ENCODE measurements at regions not wholly inside any gene's neighbourhood (a gene's known extent, or its start where the extent isn't known, plus 50 kb on each side); places are given as distances from the start of the nearest gene placed in this dataset.
"Not testable (repeated sequence)": the region's sequence is repeated elsewhere in the genome, so short reads cannot be mapped to it uniquely, and the experiment has no call there.

DNA sequence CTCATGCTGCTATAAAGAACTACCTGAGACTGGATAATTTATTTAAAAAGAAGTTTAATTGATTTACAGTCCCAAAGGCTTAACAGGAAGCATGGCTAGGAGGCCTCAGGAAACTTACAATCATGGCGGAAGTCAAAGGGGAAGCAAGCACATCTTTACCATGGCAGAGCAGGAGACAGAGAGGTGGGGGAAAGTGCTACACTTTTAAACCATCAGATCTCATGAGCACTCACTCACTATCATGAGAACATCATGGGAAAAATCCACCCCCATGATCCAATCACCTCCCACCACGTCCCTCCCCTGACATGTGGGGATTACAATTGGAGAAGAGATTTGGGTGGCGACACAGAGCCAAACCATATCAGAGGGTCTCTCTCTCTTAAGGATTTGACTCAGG, 108.6 kb upstream of the PODXL start:
- intact Hi-C loops (cut with micrococcal nuclease; ENCODE audit: unreplicated experiment), result no loop called here
- ChIA-PET POLR2A (ENCODE audit: low non-redundant PET) (no interaction called here), CTCF (no interaction called here)
- Histone ChIP-seq H3K36me3 (ENCODE audit: insufficient read depth, low read length, poor library complexity, severe bottlenecking) (no peaks in the 10 kb centered on the region), H3K9me3 (ENCODE audit: low read depth, low read length, poor library complexity, severe bottlenecking) (no peaks in the 10 kb centered on the region), H3K27me3 (replicated peaks; ENCODE audit: insufficient read depth, low read depth, low read length, poor library complexity) (peaks cover 4% of the 10 kb centered on the region), H3K4me3 (ENCODE audit: low read depth, low read length, poor library complexity, severe bottlenecking) (no peak overlapping the region), H3K4me1 (ENCODE audit: insufficient read depth, low read length, poor library complexity, severe bottlenecking) (peaks cover 5% of the 10 kb centered on the region), H3K27ac (ENCODE audit: low read depth, low read length, poor library complexity, severe bottlenecking) (no peak overlapping the region)
- no TSS peak for BruUV-seq (replicated peaks)
- TF ChIP-seq EZH2 (IDR thresholded peaks at IDR 0.05; ENCODE audit: borderline replicate concordance, low read depth, low read length, poor library complexity, severe bottlenecking), result no peak
- TF ChIP-seq, protein P1, sequence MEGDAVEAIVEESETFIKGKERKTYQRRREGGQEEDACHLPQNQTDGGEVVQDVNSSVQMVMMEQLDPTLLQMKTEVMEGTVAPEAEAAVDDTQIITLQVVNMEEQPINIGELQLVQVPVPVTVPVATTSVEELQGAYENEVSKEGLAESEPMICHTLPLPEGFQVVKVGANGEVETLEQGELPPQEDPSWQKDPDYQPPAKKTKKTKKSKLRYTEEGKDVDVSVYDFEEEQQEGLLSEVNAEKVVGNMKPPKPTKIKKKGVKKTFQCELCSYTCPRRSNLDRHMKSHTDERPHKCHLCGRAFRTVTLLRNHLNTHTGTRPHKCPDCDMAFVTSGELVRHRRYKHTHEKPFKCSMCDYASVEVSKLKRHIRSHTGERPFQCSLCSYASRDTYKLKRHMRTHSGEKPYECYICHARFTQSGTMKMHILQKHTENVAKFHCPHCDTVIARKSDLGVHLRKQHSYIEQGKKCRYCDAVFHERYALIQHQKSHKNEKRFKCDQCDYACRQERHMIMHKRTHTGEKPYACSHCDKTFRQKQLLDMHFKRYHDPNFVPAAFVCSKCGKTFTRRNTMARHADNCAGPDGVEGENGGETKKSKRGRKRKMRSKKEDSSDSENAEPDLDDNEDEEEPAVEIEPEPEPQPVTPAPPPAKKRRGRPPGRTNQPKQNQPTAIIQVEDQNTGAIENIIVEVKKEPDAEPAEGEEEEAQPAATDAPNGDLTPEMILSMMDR (conservative IDR thresholded peaks at IDR 0.05; ENCODE audit: low read depth, low read length), result no peak
- no peak for DNase-seq (ENCODE audit: low spot score)

- no peak overlapping the region for H3K27ac ChIP-seq (ENCODE audit: low read depth, low read length, poor library complexity, severe bottlenecking)
- BruUV-seq (replicated peaks), result no TSS peak
- peaks cover 2% of the 10 kb centered on the region for H3K27me3 ChIP-seq (replicated peaks; ENCODE audit: insufficient read depth, low read depth, low read length, poor library complexity)
- DNase-seq (ENCODE audit: low spot score), result no peak
- H3K4me3 ChIP-seq (ENCODE audit: low read depth, low read length, poor library complexity, severe bottlenecking), result no peak overlapping the region
- no peak for TF ChIP-seq EZH2 (IDR thresholded peaks at IDR 0.05; ENCODE audit: borderline replicate concordance, low read depth, low read length, poor library complexity, severe bottlenecking)
- TF ChIP-seq, protein P1 (conservative IDR thresholded peaks at IDR 0.05; ENCODE audit: low read depth, low read length), result no peak
- CTCF ChIA-PET, result no interaction called here
- no peaks in the 10 kb centered on the region for H3K36me3 ChIP-seq (ENCODE audit: insufficient read depth, low read length, poor library complexity, severe bottlenecking)
- H3K9me3 ChIP-seq (ENCODE audit: low read depth, low read length, poor library complexity, severe bottlenecking), result no peaks in the 10 kb centered on the region
- intact Hi-C loops (cut with micrococcal nuclease; ENCODE audit: unreplicated experiment), result no loop called here
- POLR2A ChIA-PET (ENCODE audit: low non-redundant PET), result no interaction called here
- peaks cover 5% of the 10 kb centered on the region for H3K4me1 ChIP-seq (ENCODE audit: insufficient read depth, low read length, poor library complexity, severe bottlenecking)
Observed at GRCh38 chr7:131664570-131664969, 108.1 kb upstream of the PODXL start.

GRCh38 chr7:131662301-131662873, 106.0 kb upstream of the PODXL start:
- H3K27ac ChIP-seq (ENCODE audit: low read depth, low read length, poor library complexity, severe bottlenecking); H3K9me3 ChIP-seq (ENCODE audit: low read depth, low read length, poor library complexity, severe bottlenecking); H3K4me1 ChIP-seq (ENCODE audit: insufficient read depth, low read length, poor library complexity, severe bottlenecking); POLR2A ChIA-PET (ENCODE audit: low non-redundant PET); H3K4me3 ChIP-seq (ENCODE audit: low read depth, low read length, poor library complexity, severe bottlenecking); CTCF ChIA-PET; BruUV-seq (replicated peaks); H3K27me3 ChIP-seq (replicated peaks; ENCODE audit: insufficient read depth, low read depth, low read length, poor library complexity); DNase-seq (ENCODE audit: low spot score); intact Hi-C loops (cut with micrococcal nuclease; ENCODE audit: unreplicated experiment); H3K36me3 ChIP-seq (ENCODE audit: insufficient read depth, low read length, poor library complexity, severe bottlenecking): not testable (repeated sequence)

DNA sequence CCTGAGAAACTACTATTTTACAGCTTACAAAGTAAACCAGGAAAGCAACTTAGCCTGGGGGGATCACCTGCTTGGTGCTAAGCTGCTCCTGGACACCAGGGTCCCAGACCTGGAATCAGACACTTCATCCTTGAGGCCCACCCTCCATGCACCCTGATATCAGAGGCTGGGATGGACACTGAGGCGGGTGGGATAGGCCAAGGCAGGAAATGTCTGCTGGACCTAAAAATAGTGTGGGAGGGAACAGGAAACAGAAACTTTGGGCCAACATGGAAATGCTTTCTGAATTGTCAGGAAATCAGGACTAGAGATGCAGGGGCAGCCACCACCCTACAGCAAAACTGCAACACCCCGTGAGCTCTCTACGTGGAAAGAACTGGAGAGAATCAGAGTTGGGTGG, 101.5 kb upstream of the PODXL start:
- BruUV-seq (replicated peaks), result no TSS peak
- Histone ChIP-seq H3K27ac (ENCODE audit: low read depth, low read length, poor library complexity, severe bottlenecking) (no peak overlapping the region), H3K4me1 (ENCODE audit: insufficient read depth, low read length, poor library complexity, severe bottlenecking) (peaks cover 4% of the 10 kb centered on the region), H3K36me3 (ENCODE audit: insufficient read depth, low read length, poor library complexity, severe bottlenecking) (no peaks in the 10 kb centered on the region), H3K9me3 (ENCODE audit: low read depth, low read length, poor library complexity, severe bottlenecking) (no peaks in the 10 kb centered on the region), H3K4me3 (ENCODE audit: low read depth, low read length, poor library complexity, severe bottlenecking) (no peak overlapping the region), H3K27me3 (replicated peaks; ENCODE audit: insufficient read depth, low read depth, low read length, poor library complexity) (no peaks in the 10 kb centered on the region)
- ChIA-PET CTCF (interaction anchor here (0.6 kb wide), 1 partner anchor 1053 kb away, joined by 5 read pairs; no protein-coding TSS in a partner anchor), POLR2A (ENCODE audit: low non-redundant PET) (no interaction called here)
- DNase-seq (ENCODE audit: low spot score), result no peak
- intact Hi-C loops (cut with micrococcal nuclease; ENCODE audit: unreplicated experiment), result loop anchor here (10.0 kb wide), 1 partner anchor 753 kb away; no protein-coding TSS in a partner anchor
- TF ChIP-seq, protein P1 (conservative IDR thresholded peaks at IDR 0.05; ENCODE audit: low read depth, low read length), result no peak
- TF ChIP-seq EZH2 (IDR thresholded peaks at IDR 0.05; ENCODE audit: borderline replicate concordance, low read depth, low read length, poor library complexity, severe bottlenecking), result no peak

All from A673 (cell line).